ENCODE measurements at regions not wholly inside any gene's neighbourhood (a gene's known extent, or its start where the extent isn't known, plus 50 kb on each side); places are given as distances from the start of the nearest gene placed in this dataset.
"Not testable (repeated sequence)": the region's sequence is repeated elsewhere in the genome, so short reads cannot be mapped to it uniquely, and the experiment has no call there.

GRCh38 chr2:58691041-58691440 is 449.9 kb upstream of the FANCL start:
- TF ChIP-seq CTCF, POLR2A (IDR thresholded peaks at IDR 0.05): not testable (repeated sequence)
